GM18861 (cell line): ENCODE measurements at regions not wholly inside any gene's neighbourhood (a gene's known extent, or its start where the extent isn't known, plus 50 kb on each side); places are given as distances from the start of the nearest gene placed in this dataset.

Experiments used
- ATAC-seq: cut with Tn5 transposase; IDR thresholded peaks from one replicate; pipeline ENCODE4 v1.9.1; 2021; ENCODE audit not compliant: unreplicated experiment

- no peak for ATAC-seq
Observed at GRCh38 chr16:55949518-55949917, 74.3 kb upstream of the CES5A start.

DNA sequence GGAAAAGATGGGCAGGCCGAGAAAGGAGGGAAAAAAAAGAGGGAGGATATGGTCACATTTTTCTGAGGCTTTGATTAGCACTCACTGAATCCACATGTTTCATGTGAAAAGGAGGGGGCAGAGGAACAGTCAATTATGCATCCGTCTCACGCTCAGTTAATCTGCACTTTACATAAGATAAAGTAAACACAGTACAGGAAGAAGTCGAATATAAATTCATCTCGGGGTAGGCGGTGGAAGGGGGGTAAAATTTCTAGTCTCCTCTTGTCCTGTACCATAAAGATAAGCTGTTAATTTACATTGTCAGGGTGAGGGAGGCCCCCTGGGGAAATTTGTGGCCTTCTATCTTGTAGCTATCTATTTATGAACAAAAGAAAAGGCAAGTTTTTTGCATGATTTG, 73.1 kb upstream of the CES5A start:
- no peak for ATAC-seq

GRCh38 chr16:55947366-55947765, 72.2 kb upstream of the CES5A start:
- ATAC-seq, result no peak

DNA sequence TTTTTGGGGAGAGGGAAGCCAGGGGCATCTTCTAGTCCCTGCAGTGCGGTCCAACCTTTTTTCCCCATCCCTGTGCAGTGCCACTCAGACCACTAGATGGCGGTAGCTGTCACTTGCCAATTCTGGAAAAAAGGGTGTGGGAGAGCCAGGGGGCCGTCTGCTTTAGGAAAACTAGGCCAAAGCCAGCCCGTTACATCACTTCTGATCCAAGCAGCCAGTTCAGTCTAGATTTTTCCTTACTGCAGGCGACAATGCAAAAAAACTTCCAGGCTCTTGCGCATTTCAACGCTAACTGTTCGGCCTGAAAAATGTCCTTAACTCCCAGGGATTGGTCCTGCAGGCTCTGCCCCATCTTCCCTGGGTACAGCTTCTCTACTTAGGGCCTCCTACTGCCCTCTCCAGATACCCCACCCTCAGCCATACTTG, 69.2 kb upstream of the CES5A start:
- ATAC-seq, result no peak

DNA sequence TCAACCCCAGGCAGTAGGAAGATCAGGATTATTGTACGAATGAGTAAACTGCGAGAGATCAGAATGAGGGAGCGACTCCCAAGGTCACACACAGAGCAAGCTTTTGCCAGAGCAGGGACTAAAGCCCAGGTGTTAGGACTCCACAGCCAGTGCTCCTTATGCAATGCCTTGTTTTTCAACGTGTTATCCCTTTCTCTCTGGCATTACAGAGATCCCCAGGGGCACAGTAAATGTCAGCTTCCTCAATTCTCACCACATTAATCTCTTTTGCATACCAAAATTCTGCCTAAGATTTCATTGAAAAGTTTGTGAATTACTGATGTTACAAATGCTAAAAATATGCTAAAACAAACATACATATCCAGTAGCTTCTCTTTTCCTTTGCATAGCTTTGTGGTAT, 68.1 kb upstream of the CES5A start:
- no peak for ATAC-seq

- ATAC-seq, result no peak
Observed at GRCh38 chr16:55942821-55943220, 67.6 kb upstream of the CES5A start.

DNA sequence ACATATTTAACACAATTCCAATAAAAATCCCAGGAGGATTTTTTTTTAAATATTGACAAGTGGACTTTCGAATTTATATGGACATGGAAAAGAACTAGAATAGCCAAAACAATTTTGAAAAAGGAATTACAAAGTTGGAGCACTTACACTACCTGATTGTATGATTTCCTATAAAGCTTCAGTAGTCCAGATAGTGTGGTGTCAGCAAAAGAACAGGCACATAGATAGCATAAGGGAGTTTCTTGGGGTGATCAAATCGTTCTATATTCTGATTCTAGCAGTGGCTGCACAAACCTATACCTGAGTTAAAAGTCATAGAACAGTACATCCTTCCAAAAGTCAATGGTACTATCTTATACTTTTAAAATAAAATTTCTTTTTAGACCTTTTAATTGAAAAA, 66.4 kb upstream of the CES5A start:
- no peak for ATAC-seq

DNA sequence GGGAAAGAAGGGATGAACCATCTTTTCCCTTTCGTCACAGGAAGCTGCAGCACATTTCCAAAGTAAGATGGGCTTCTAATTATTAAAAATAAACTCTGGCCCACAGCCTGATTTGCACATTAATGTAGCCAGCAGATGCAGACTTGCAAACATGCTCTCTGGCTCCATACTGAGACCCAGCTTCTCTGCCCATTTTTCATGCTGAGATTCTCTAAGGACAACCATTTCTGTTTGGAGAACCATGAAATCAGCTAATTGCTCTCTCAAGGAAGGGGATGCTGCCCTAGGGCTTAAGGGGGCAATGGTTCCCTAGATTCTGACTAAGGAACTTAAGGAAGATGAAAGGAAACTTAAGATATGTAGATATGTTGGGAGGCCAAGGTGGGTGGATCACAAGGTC, 63.0 kb upstream of the CES5A start:
- ATAC-seq, result no peak

DNA sequence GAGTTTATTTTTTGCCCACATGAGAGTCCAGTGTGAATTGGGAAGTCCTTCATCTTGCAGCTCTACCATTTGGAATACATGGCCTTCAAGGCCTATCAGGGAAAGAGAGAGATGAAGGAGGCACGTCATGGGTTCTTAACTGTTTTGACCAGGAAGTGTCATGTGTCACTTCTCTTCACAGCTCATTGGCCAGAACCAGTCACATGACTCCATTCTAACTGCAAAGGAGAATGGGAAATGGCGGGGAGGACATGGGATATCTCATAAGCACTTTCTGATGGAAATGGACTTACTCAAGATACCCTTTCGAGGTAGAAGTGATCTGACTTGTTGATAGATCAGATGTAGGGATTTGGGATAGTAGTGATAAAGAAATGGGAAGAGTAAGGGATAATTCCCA, 57.9 kb upstream of the CES5A start:
- no peak for ATAC-seq

DNA sequence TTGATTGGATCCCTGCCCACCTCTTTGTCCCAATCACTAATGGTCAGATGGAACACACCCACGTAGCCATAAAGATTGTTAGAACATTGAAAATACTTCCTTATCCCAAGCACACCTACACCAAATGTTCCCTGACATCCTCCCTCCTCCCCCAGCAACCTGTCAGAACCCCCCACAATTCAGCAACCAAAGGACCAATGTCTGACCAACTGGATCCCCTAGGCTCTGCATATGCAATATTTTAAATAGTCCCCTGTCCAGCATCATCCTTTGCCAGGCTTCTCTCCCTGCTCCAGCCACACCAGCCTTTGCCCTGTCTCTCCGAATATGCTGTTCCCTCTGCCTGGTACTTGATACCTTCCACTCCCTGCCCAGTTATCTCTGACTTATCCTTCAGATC, 54.9 kb upstream of the CES5A start:
- ATAC-seq, result no peak

GRCh38 chr16:55929181-55929580, 54.0 kb upstream of the CES5A start:
- no peak for ATAC-seq

DNA sequence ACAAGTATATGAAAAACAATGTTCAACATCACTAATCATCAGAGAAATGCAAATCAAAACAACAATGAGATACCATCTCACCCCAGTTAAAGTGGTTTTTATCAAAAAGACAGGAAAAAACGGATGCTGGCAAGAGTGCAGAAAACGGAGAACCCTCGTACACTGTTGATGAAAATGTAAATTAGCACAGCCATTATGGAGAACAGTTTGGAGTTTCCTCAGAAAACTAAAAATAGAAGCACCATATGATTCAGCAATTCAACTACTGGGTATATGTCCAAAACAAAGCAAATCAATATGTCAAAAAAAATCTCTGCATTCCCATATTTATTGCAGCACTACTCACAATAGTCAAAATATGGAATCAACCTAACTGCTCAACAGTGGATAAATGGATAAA, 50.1 kb upstream of the CES5A start:
- ATAC-seq, result no peak
